ENCODE measurements at regions not wholly inside any gene's neighbourhood (a gene's known extent, or its start where the extent isn't known, plus 50 kb on each side); places are given as distances from the start of the nearest gene placed in this dataset.

DNA sequence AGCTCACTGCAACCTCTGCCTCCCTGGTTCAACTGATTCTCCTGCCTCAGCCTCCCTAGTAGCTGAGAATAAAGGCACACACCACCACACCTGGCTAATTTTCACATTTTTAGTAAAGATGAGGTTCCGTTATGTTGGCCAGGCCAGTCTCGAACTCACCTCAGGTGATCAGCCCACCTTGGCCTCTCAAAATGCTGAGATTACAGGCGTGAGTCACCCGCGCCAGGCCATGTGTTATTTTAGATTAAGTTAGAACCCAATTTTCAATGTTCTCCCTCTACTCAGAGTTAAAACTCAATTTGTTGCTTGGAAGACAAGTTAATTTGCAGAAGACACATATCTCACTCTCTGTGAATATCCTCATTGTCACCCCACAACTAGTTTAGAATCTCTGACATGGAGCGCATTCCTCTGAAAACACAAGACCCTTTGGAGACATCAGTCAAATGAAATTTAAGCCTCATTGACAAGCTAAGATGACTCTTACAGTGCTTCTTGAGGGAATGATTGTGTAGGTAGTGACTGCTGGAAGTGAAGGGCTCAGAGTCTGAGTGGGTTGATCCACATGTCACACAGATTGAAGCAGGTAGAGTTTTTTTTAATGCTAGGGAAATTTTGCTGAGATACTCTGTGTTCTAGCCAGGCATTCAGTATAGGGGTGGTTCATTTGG lies 60.6 kb upstream of the FRMD4B start (continued):
- TF ChIP-seq, protein P1, sequence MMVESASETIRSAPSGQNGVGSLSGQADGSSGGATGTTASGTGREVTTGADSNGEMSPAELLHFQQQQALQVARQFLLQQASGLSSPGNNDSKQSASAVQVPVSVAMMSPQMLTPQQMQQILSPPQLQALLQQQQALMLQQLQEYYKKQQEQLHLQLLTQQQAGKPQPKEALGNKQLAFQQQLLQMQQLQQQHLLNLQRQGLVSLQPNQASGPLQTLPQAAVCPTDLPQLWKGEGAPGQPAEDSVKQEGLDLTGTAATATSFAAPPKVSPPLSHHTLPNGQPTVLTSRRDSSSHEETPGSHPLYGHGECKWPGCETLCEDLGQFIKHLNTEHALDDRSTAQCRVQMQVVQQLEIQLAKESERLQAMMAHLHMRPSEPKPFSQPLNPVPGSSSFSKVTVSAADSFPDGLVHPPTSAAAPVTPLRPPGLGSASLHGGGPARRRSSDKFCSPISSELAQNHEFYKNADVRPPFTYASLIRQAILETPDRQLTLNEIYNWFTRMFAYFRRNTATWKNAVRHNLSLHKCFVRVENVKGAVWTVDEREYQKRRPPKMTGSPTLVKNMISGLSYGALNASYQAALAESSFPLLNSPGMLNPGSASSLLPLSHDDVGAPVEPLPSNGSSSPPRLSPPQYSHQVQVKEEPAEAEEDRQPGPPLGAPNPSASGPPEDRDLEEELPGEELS (CRISPR knock-in tag; IDR thresholded peaks at IDR 0.05), result no peak

DNA sequence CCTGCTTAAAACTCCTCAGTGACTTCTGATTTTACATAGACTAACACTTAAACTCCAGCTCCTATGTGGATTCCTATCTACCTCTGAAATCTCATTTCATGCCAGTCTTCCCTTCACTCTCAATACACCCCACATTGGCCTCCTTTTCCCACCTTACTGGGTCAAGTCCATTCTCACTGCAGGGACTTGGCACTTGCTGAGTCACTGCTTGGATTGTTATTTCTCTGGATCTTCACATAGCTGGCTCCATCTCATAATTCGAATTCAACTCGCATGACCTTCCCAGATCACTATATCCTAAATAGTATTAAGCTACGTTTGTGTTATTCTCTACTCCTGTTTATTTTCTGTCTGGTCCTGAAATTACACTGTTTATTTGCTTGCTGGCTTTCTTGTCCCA lies 59.6 kb upstream of the FRMD4B start:
- Mint-ChIP-seq H3K4me1 (peaks cover 13% of the 10 kb centered on the region), H3K27ac (no peak overlapping the region), H3K27me3 (ENCODE audit: low read depth) (no peaks in the 10 kb centered on the region), H3K9me3 (peaks cover 20% of the 10 kb centered on the region), H3K36me3 (peaks cover 11% of the 10 kb centered on the region), H3K4me3 (no peak overlapping the region)
- ChIA-PET CTCF (no interaction called here), POLR2A (no interaction called here)
- no peak for TF ChIP-seq CREB1 (CRISPR knock-in tag; IDR thresholded peaks at IDR 0.05)
- TF ChIP-seq TCF7 (CRISPR knock-in tag; IDR thresholded peaks at IDR 0.05; ENCODE audit: low read depth), result no peak
- no peak for TF ChIP-seq ELF4 (CRISPR knock-in tag; IDR thresholded peaks at IDR 0.05; ENCODE audit: low read depth)
- TF ChIP-seq NR3C1 (CRISPR knock-in tag; conservative IDR thresholded peaks at IDR 0.05; ENCODE audit: low read depth), result no peak
- TF ChIP-seq FOXK1 (CRISPR knock-in tag; IDR thresholded peaks at IDR 0.05), result no peak
- no peak for TF ChIP-seq TEAD1 (CRISPR knock-in tag; IDR thresholded peaks at IDR 0.05)
- TF ChIP-seq GABPB1 (CRISPR knock-in tag; IDR thresholded peaks at IDR 0.05), result no peak
- TF ChIP-seq, protein P1 (CRISPR knock-in tag; IDR thresholded peaks at IDR 0.05), result no peak
- TF ChIP-seq, protein P2, sequence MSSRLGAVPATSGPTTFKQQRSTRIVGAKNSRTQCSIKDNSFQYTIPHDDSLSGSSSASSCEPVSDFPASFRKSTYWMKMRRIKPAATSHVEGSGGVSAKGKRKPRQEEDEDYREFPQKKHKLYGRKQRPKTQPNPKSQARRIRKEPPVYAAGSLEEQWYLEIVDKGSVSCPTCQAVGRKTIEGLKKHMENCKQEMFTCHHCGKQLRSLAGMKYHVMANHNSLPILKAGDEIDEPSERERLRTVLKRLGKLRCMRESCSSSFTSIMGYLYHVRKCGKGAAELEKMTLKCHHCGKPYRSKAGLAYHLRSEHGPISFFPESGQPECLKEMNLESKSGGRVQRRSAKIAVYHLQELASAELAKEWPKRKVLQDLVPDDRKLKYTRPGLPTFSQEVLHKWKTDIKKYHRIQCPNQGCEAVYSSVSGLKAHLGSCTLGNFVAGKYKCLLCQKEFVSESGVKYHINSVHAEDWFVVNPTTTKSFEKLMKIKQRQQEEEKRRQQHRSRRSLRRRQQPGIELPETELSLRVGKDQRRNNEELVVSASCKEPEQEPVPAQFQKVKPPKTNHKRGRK (CRISPR knock-in tag; IDR thresholded peaks at IDR 0.05; ENCODE audit: borderline replicate concordance), result no peak
- TF ChIP-seq E2F4 (CRISPR knock-in tag; IDR thresholded peaks at IDR 0.05; ENCODE audit: borderline replicate concordance, low read depth), result no peak
- no peak for TF ChIP-seq PRRX2 (CRISPR knock-in tag; IDR thresholded peaks at IDR 0.05)
- no peak for TF ChIP-seq SOX15 (CRISPR knock-in tag; IDR thresholded peaks at IDR 0.05)
- TF ChIP-seq CREM (CRISPR knock-in tag; IDR thresholded peaks at IDR 0.05), result no peak
- no peak for TF ChIP-seq FOXP1 (CRISPR knock-in tag; IDR thresholded peaks at IDR 0.05; ENCODE audit: borderline replicate concordance)
- TF ChIP-seq JUN (CRISPR knock-in tag; IDR thresholded peaks at IDR 0.05), result no peak
- no peak for DNase-seq (ENCODE audit: low spot score)
- ATAC-seq, result no peak

- H3K36me3 Mint-ChIP-seq, result peaks cover 11% of the 10 kb centered on the region
- ChIA-PET POLR2A (no interaction called here), CTCF (no interaction called here)
- no peak overlapping the region for H3K27ac Mint-ChIP-seq
- H3K4me1 Mint-ChIP-seq, result peaks cover 13% of the 10 kb centered on the region
- no peak for DNase-seq (ENCODE audit: low spot score)
- no peak for ATAC-seq
- H3K4me3 Mint-ChIP-seq, result no peak overlapping the region
- no peaks in the 10 kb centered on the region for H3K27me3 Mint-ChIP-seq (ENCODE audit: low read depth)
- H3K9me3 Mint-ChIP-seq, result peaks cover 20% of the 10 kb centered on the region
- TF ChIP-seq, protein P3, sequence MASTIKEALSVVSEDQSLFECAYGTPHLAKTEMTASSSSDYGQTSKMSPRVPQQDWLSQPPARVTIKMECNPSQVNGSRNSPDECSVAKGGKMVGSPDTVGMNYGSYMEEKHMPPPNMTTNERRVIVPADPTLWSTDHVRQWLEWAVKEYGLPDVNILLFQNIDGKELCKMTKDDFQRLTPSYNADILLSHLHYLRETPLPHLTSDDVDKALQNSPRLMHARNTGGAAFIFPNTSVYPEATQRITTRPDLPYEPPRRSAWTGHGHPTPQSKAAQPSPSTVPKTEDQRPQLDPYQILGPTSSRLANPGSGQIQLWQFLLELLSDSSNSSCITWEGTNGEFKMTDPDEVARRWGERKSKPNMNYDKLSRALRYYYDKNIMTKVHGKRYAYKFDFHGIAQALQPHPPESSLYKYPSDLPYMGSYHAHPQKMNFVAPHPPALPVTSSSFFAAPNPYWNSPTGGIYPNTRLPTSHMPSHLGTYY (CRISPR knock-in tag; IDR thresholded peaks at IDR 0.05), result no peak
- TF ChIP-seq SP1 (CRISPR knock-in tag; conservative IDR thresholded peaks at IDR 0.05), result no peak
- TF ChIP-seq, protein P4, sequence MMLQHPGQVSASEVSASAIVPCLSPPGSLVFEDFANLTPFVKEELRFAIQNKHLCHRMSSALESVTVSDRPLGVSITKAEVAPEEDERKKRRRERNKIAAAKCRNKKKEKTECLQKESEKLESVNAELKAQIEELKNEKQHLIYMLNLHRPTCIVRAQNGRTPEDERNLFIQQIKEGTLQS (CRISPR knock-in tag; conservative IDR thresholded peaks at IDR 0.05), result no peak
- no peak for TF ChIP-seq NFYB (CRISPR knock-in tag; conservative IDR thresholded peaks at IDR 0.05; ENCODE audit: low read depth)
- TF ChIP-seq MXD4 (CRISPR knock-in tag; IDR thresholded peaks at IDR 0.05; ENCODE audit: borderline replicate concordance), result no peak
- no peak for TF ChIP-seq TP53 (CRISPR knock-in tag; IDR thresholded peaks at IDR 0.05)
- TF ChIP-seq SMAD3 (CRISPR knock-in tag; IDR thresholded peaks at IDR 0.05; ENCODE audit: borderline replicate concordance), result no peak
- no peak for TF ChIP-seq FOXK1 (CRISPR knock-in tag; IDR thresholded peaks at IDR 0.05)
- TF ChIP-seq, protein P5, sequence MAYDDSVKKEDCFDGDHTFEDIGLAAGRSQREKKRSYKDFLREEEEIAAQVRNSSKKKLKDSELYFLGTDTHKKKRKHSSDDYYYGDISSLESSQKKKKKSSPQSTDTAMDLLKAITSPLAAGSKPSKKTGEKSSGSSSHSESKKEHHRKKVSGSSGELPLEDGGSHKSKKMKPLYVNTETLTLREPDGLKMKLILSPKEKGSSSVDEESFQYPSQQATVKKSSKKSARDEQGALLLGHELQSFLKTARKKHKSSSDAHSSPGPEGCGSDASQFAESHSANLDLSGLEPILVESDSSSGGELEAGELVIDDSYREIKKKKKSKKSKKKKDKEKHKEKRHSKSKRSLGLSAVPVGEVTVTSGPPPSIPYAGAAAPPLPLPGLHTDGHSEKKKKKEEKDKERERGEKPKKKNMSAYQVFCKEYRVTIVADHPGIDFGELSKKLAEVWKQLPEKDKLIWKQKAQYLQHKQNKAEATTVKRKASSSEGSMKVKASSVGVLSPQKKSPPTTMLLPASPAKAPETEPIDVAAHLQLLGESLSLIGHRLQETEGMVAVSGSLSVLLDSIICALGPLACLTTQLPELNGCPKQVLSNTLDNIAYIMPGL (CRISPR knock-in tag; IDR thresholded peaks at IDR 0.05), result no peak
These were observed 59.1 kb upstream of the FRMD4B start for GRCh38 chr3:69445024-69445423.

All from WTC11 (cell line).